SK-N-SH treated with all-trans-retinoic acid at 6 μM for 48 hours (cell line): ENCODE measurements at regions not wholly inside any gene's neighbourhood (a gene's known extent, or its start where the extent isn't known, plus 50 kb on each side); places are given as distances from the start of the nearest gene placed in this dataset.

Experiments used
- ATAC-seq: fragments of 200-7000 bp; cut with Tn5 transposase; 3 replicates; pipeline ENCODE4 v1.9.1; 2020; ENCODE audit warnings: mild to moderate bottlenecking, moderate library complexity
- ARNTL ChIP-seq: fragments of 450-650 bp; formaldehyde crosslinking; IDR thresholded peaks from 2 replicates; pipeline ENCODE4 v1.5.0; 2020; ENCODE audit warnings: low read depth, mild to moderate bottlenecking, moderate library complexity, borderline replicate concordance
- BACH2 ChIP-seq: fragments of 250-450 bp; sonication (Bioruptor Pico); IDR thresholded peaks from 2 replicates; pipeline ENCODE4 v1.9.0; 2021; ENCODE audit warnings: mild to moderate bottlenecking, borderline replicate concordance
- CREB5 ChIP-seq: fragments of 250-450 bp; sonication (Bioruptor Pico); IDR thresholded peaks from 2 replicates; pipeline ENCODE4 v1.5.1; 2020; ENCODE audit warnings: low read depth, mild to moderate bottlenecking, moderate library complexity
- CSDC2 ChIP-seq: fragments of 250-450 bp; sonication (Bioruptor Pico); IDR thresholded peaks from 2 replicates; pipeline ENCODE4 v1.5.0; 2020; ENCODE audit warnings: mild to moderate bottlenecking, moderate library complexity
- ESRRG ChIP-seq: fragments of 250-450 bp; sonication (Bioruptor Pico); IDR thresholded peaks from 2 replicates; pipeline ENCODE4 v1.6.1; 2021; ENCODE audit warnings: mild to moderate bottlenecking
- ISL1 ChIP-seq: fragments of 250-450 bp; sonication (Bioruptor Pico); IDR thresholded peaks from 2 replicates; pipeline ENCODE4 v2.1.2; 2022; ENCODE audit warnings: mild to moderate bottlenecking, moderate library complexity
- OSR1 ChIP-seq: fragments of 250-450 bp; sonication (Bioruptor Pico); IDR thresholded peaks from 2 replicates; pipeline ENCODE4 v1.8.0; 2022; ENCODE audit warnings: moderate library complexity, mild to moderate bottlenecking, inconsistent platforms
- PATZ1 ChIP-seq: fragments of 250-450 bp; sonication (Bioruptor Pico); IDR thresholded peaks from 2 replicates; pipeline ENCODE4 v1.8.0; 2020; ENCODE audit warnings: mild to moderate bottlenecking, moderate library complexity, borderline replicate concordance
- PPARA ChIP-seq: fragments of 250-450 bp; sonication (Bioruptor Pico); IDR thresholded peaks from 2 replicates; pipeline ENCODE4 v1.5.0; 2020; ENCODE audit warnings: mild to moderate bottlenecking, borderline replicate concordance
- RARB ChIP-seq: fragments of 250-450 bp; sonication (Bioruptor Pico); IDR thresholded peaks from 2 replicates; pipeline ENCODE4 v1.8.0; 2021; ENCODE audit warnings: mild to moderate bottlenecking, moderate library complexity
- SNAI2 ChIP-seq: fragments of 250-450 bp; sonication (Bioruptor Pico); IDR thresholded peaks from 2 replicates; pipeline ENCODE4 v1.5.0; 2020; ENCODE audit warnings: mild to moderate bottlenecking, moderate library complexity
- TCF4 ChIP-seq: fragments of 250-450 bp; sonication (Bioruptor Pico); IDR thresholded peaks from 2 replicates; pipeline ENCODE4 v1.8.0; 2021; ENCODE audit warnings: mild to moderate bottlenecking, moderate library complexity, borderline replicate concordance
- TOX ChIP-seq: fragments of 250-450 bp; sonication (Bioruptor Pico); IDR thresholded peaks from 2 replicates; pipeline ENCODE4 v1.8.0; 2021; ENCODE audit warnings: mild to moderate bottlenecking, moderate library complexity, borderline replicate concordance
- ZC3H10 ChIP-seq: fragments of 250-450 bp; sonication (Bioruptor Pico); IDR thresholded peaks from 2 replicates; pipeline ENCODE4 v1.5.1; 2021; ENCODE audit warnings: mild to moderate bottlenecking, moderate library complexity
- ZFP3 ChIP-seq: fragments of 250-450 bp; sonication (Bioruptor Pico); IDR thresholded peaks from 2 replicates; pipeline ENCODE4 v1.5.0; 2020; ENCODE audit warnings: mild to moderate bottlenecking, moderate library complexity
- ZFP30 ChIP-seq: fragments of 450-650 bp; formaldehyde crosslinking; IDR thresholded peaks from 2 replicates; pipeline ENCODE4 v1.5.0; 2022; ENCODE audit warnings: mild to moderate bottlenecking, moderate library complexity
- ZNF565 ChIP-seq: fragments of 450-650 bp; formaldehyde crosslinking; conservative IDR thresholded peaks from 2 replicates; pipeline ENCODE4 v1.5.0; 2020; ENCODE audit warnings: low read depth, mild to moderate bottlenecking, moderate library complexity
- ZNF70 ChIP-seq: fragments of 450-650 bp; formaldehyde crosslinking; IDR thresholded peaks from 2 replicates; pipeline ENCODE4 v1.5.0; 2020; ENCODE audit warnings: mild to moderate bottlenecking, moderate library complexity
- TF ChIP-seq, protein P1 (sequence below): fragments of 250-450 bp; sonication (Bioruptor Pico); IDR thresholded peaks from 2 replicates; pipeline ENCODE4 v1.5.0; 2020; ENCODE audit warnings: mild to moderate bottlenecking, moderate library complexity
- TF ChIP-seq, protein P2 (sequence below): fragments of 250-450 bp; sonication (Bioruptor Pico); IDR thresholded peaks from 2 replicates; pipeline ENCODE4 v1.5.1; 2021; ENCODE audit warnings: mild to moderate bottlenecking, moderate library complexity
- TF ChIP-seq, protein P3 (sequence below): fragments of 250-450 bp; sonication (Bioruptor Pico); IDR thresholded peaks from 2 replicates; pipeline ENCODE4 v1.8.0; 2021; ENCODE audit warnings: low read depth, mild to moderate bottlenecking, moderate library complexity, borderline replicate concordance

DNA sequence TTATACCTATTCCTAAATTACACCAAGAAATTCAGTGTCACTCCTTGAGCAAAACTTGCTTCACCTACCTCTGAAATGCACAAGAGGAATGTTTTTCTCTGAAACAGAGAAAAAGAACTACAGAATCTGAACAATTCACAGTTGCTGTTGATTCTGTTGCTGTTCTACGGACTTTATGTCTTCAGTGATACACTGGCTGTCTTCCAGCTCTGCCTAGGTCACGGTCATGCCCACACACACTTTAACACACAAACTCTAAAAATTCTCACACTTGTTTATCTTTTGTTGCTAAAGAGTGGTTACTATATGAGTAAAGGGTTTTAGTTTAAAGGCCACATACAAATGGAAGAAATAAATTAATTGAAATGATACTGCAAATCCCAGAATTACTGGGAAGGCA is 124.4 kb upstream of the SPRY2 start:
- no peak for ATAC-seq
- TF ChIP-seq ZC3H10 (CRISPR knock-in tag) (no peak), PPARA (CRISPR knock-in tag) (no peak), RARB (CRISPR knock-in tag) (no peak), CSDC2 (no peak), ZFP3 (no peak), ZNF70 (no peak), ARNTL (CRISPR knock-in tag) (no peak), CREB5 (CRISPR knock-in tag) (no peak), TOX (CRISPR knock-in tag) (no peak), SNAI2 (CRISPR knock-in tag) (no peak), ESRRG (CRISPR knock-in tag) (no peak), ZNF565 (no peak), ISL1 (CRISPR knock-in tag) (no peak), ZFP30 (CRISPR knock-in tag) (no peak), OSR1 (CRISPR knock-in tag) (no peak), PATZ1 (CRISPR knock-in tag) (no peak)
- TF ChIP-seq, protein P1, sequence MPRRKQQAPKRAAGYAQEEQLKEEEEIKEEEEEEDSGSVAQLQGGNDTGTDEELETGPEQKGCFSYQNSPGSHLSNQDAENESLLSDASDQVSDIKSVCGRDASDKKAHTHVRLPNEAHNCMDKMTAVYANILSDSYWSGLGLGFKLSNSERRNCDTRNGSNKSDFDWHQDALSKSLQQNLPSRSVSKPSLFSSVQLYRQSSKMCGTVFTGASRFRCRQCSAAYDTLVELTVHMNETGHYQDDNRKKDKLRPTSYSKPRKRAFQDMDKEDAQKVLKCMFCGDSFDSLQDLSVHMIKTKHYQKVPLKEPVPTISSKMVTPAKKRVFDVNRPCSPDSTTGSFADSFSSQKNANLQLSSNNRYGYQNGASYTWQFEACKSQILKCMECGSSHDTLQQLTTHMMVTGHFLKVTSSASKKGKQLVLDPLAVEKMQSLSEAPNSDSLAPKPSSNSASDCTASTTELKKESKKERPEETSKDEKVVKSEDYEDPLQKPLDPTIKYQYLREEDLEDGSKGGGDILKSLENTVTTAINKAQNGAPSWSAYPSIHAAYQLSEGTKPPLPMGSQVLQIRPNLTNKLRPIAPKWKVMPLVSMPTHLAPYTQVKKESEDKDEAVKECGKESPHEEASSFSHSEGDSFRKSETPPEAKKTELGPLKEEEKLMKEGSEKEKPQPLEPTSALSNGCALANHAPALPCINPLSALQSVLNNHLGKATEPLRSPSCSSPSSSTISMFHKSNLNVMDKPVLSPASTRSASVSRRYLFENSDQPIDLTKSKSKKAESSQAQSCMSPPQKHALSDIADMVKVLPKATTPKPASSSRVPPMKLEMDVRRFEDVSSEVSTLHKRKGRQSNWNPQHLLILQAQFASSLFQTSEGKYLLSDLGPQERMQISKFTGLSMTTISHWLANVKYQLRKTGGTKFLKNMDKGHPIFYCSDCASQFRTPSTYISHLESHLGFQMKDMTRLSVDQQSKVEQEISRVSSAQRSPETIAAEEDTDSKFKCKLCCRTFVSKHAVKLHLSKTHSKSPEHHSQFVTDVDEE (CRISPR knock-in tag), result no peak
- TF ChIP-seq, protein P2, sequence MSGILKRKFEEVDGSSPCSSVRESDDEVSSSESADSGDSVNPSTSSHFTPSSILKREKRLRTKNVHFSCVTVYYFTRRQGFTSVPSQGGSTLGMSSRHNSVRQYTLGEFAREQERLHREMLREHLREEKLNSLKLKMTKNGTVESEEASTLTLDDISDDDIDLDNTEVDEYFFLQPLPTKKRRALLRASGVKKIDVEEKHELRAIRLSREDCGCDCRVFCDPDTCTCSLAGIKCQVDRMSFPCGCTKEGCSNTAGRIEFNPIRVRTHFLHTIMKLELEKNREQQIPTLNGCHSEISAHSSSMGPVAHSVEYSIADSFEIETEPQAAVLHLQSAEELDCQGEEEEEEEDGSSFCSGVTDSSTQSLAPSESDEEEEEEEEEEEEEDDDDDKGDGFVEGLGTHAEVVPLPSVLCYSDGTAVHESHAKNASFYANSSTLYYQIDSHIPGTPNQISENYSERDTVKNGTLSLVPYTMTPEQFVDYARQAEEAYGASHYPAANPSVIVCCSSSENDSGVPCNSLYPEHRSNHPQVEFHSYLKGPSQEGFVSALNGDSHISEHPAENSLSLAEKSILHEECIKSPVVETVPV, result no peak
- TF ChIP-seq, protein P3, sequence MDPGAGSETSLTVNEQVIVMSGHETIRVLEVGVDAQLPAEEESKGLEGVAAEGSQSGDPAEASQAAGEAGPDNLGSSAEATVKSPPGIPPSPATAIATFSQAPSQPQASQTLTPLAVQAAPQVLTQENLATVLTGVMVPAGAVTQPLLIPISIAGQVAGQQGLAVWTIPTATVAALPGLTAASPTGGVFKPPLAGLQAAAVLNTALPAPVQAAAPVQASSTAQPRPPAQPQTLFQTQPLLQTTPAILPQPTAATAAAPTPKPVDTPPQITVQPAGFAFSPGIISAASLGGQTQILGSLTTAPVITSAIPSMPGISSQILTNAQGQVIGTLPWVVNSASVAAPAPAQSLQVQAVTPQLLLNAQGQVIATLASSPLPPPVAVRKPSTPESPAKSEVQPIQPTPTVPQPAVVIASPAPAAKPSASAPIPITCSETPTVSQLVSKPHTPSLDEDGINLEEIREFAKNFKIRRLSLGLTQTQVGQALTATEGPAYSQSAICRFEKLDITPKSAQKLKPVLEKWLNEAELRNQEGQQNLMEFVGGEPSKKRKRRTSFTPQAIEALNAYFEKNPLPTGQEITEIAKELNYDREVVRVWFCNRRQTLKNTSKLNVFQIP, result no peak

DNA sequence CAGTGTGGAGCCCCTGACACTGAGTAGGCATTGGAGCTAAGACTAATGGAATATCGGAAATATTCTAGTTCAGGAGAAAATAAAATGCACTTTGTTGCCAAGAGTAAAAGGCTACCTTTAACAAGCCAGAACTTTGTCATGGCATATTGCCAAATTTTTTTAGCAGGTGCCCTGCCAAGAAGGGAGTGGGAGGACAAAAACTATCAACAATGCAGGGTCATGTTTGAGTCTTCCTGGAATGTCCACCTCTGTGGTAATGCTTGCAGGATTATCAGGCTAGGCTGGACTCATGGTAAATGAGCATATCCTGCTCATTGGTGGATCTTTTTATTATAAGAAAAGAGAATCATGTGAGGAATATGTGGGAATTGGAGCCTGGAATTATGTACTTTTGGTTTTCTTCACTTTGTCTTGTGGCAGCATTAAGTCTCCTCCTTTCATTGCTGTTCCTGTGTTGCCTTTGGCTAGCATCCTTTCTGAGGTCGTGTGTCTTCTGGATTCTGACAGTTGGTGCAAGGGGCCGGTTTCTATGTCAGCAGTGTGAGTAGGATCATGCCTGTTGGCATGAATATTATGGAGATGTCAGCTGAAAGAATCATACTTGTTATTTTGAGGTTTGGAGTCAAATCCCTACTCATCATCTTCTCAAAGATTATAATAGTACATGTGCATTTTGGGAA is 122.9 kb upstream of the SPRY2 start:
- no peak for ATAC-seq
- no peak for TF ChIP-seq PATZ1 (CRISPR knock-in tag)
- TF ChIP-seq, protein P1 (CRISPR knock-in tag), result no peak
- no peak for TF ChIP-seq OSR1 (CRISPR knock-in tag)
- no peak for TF ChIP-seq BACH2 (CRISPR knock-in tag)
- no peak for TF ChIP-seq ARNTL (CRISPR knock-in tag)
- TF ChIP-seq ZFP3, result no peak
- TF ChIP-seq ZC3H10 (CRISPR knock-in tag), result no peak
- no peak for TF ChIP-seq CSDC2
- TF ChIP-seq ESRRG (CRISPR knock-in tag), result no peak
- TF ChIP-seq SNAI2 (CRISPR knock-in tag), result no peak
- TF ChIP-seq TCF4 (CRISPR knock-in tag), result no peak
